ENCODE measurements at regions not wholly inside any gene's neighbourhood (a gene's known extent, or its start where the extent isn't known, plus 50 kb on each side); places are given as distances from the start of the nearest gene placed in this dataset.

DNA sequence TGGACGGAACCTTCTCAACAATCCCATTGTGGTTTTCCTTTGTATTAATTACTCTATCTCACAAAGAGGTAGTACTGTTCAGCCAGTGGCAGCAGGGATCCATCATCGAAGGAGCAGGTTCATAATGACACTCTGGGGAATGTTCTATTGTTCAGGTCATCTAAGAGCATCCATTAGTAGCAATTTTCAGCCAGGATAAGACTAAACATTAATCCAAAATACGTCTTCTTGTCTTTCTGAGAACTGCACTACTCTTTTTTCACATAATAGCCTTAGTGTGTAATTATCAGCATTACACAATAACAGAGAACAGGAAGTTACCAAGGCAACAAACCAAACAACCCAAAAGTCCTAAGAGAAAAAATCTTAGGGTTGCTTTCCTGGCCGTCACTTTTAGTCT is 259.5 kb upstream of the VWC2 start:
- H3K36me3 ChIP-seq, result no peaks in the 10 kb centered on the region
- H3K4me3 ChIP-seq, result no peak overlapping the region
- no peak for DNase-seq
- no peaks in the 10 kb centered on the region for H3K27me3 ChIP-seq
- TF ChIP-seq CTCF (IDR thresholded peaks at IDR 0.05), result no peak
- TF ChIP-seq POLR2A (IDR thresholded peaks at IDR 0.05), result no peak
- no peaks in the 10 kb centered on the region for H3K4me1 ChIP-seq
- H3K9me3 ChIP-seq, result no peaks in the 10 kb centered on the region
- no peak overlapping the region for H3K27ac ChIP-seq

- no peaks in the 10 kb centered on the region for H3K36me3 ChIP-seq
- TF ChIP-seq POLR2A (IDR thresholded peaks at IDR 0.05), result no peak
- no peak for TF ChIP-seq CTCF (IDR thresholded peaks at IDR 0.05)
- H3K9me3 ChIP-seq, result no peaks in the 10 kb centered on the region
- H3K4me1 ChIP-seq, result no peaks in the 10 kb centered on the region
- DNase-seq, result no peak
- no peak overlapping the region for H3K27ac ChIP-seq
- no peak overlapping the region for H3K4me3 ChIP-seq
- H3K27me3 ChIP-seq, result no peaks in the 10 kb centered on the region
Observed at GRCh38 chr7:49520951-49521350, 252.5 kb upstream of the VWC2 start.

- H3K4me3 ChIP-seq, result no peak overlapping the region
- no peak for DNase-seq
- H3K36me3 ChIP-seq, result no peaks in the 10 kb centered on the region
- TF ChIP-seq CTCF (IDR thresholded peaks at IDR 0.05), result no peak
- no peak for TF ChIP-seq POLR2A (IDR thresholded peaks at IDR 0.05)
- no peaks in the 10 kb centered on the region for H3K9me3 ChIP-seq
- no peak overlapping the region for H3K27ac ChIP-seq
- no peaks in the 10 kb centered on the region for H3K4me1 ChIP-seq
- H3K27me3 ChIP-seq, result no peaks in the 10 kb centered on the region
Observed at GRCh38 chr7:49522111-49522510, 251.3 kb upstream of the VWC2 start.

DNA sequence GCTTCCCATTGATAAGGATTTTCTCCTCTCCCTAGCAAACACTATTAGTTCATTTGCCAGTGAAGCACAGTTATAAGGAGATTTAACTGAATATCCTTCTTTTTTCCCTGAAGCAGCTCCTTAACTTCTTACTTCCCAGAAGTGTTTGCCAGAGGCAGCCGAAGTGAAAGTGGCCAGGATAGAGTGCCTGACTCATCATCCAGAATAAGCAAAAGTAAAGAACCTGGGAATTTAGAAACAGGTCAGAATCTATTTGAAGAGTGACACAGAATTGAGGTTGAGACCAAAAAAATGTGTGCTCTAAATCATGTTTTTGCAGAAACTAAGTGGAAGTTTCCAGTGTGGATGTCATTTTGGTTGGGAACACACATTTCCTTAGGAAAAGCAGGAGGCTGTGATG is 249.6 kb upstream of the VWC2 start:
- H3K36me3 ChIP-seq, result no peaks in the 10 kb centered on the region
- no peaks in the 10 kb centered on the region for H3K27me3 ChIP-seq
- H3K4me1 ChIP-seq, result no peaks in the 10 kb centered on the region
- H3K4me3 ChIP-seq, result no peak overlapping the region
- no peak overlapping the region for H3K27ac ChIP-seq
- no peak for TF ChIP-seq POLR2A (IDR thresholded peaks at IDR 0.05)
- no peak for TF ChIP-seq CTCF (IDR thresholded peaks at IDR 0.05)
- H3K9me3 ChIP-seq, result no peaks in the 10 kb centered on the region
- DNase-seq, result no peak

GRCh38 chr7:49527182-49527581 is 246.3 kb upstream of the VWC2 start:
- no peak for DNase-seq
- no peak overlapping the region for H3K27ac ChIP-seq
- no peaks in the 10 kb centered on the region for H3K27me3 ChIP-seq
- TF ChIP-seq CTCF (IDR thresholded peaks at IDR 0.05) (no peak), POLR2A (IDR thresholded peaks at IDR 0.05) (no peak)
- H3K36me3 ChIP-seq, result no peaks in the 10 kb centered on the region
- H3K4me1 ChIP-seq, result no peaks in the 10 kb centered on the region
- no peak overlapping the region for H3K4me3 ChIP-seq
- no peaks in the 10 kb centered on the region for H3K9me3 ChIP-seq

- TF ChIP-seq POLR2A (IDR thresholded peaks at IDR 0.05) (no peak), CTCF (IDR thresholded peaks at IDR 0.05) (no peak)
Observed at GRCh38 chr7:49530481-49530880, 243.0 kb upstream of the VWC2 start.

More at GRCh38 chr7:49530481-49530880, 243.0 kb upstream of the VWC2 start:
- Histone ChIP-seq H3K9me3 (no peaks in the 10 kb centered on the region), H3K27me3 (no peaks in the 10 kb centered on the region), H3K4me1 (no peaks in the 10 kb centered on the region), H3K27ac (no peak overlapping the region), H3K36me3 (no peaks in the 10 kb centered on the region), H3K4me3 (no peak overlapping the region)
- DNase-seq, result no peak
